Neural crest cell (in vitro differentiated cells): ENCODE measurements at regions not wholly inside any gene's neighbourhood (a gene's known extent, or its start where the extent isn't known, plus 50 kb on each side); places are given as distances from the start of the nearest gene placed in this dataset.

Source experiments
- DNase-seq: peaks from one replicate; pipeline ENCODE4 v3.0.0; 2021; ENCODE audit warnings: low read depth, mixed read lengths, low spot score
- H3K27ac Mint-ChIP-seq: one replicate; pipeline ENCODE4 v1.8.0; 2021; ENCODE audit warnings: mild to moderate bottlenecking, mixed read lengths; ENCODE audit not compliant: unreplicated experiment
- H3K27me3 Mint-ChIP-seq: 2 replicates; pipeline ENCODE4 v1.8.0; 2021; ENCODE audit warnings: low read depth, mild to moderate bottlenecking, mixed read lengths
- H3K36me3 Mint-ChIP-seq: 2 replicates; pipeline ENCODE4 v1.8.0; 2021; ENCODE audit warnings: low read depth, mild to moderate bottlenecking, mixed read lengths
- H3K4me1 Mint-ChIP-seq: 2 replicates; pipeline ENCODE4 v1.8.0; 2021; ENCODE audit warnings: mixed read lengths
- H3K4me3 Mint-ChIP-seq: one replicate; pipeline ENCODE4 v1.8.0; 2021; ENCODE audit warnings: mild to moderate bottlenecking, mixed read lengths
- H3K9me3 Mint-ChIP-seq: 2 replicates; pipeline ENCODE4 v1.8.0; 2021; ENCODE audit warnings: mixed read lengths
- TF ChIP-seq, protein P1 (sequence below): fragments of 200-600 bp; sonication (generic); conservative IDR thresholded peaks from 2 replicates; pipeline ENCODE4 v1.5.0; 2021; ENCODE audit warnings: antibody characterized with exemption, mild to moderate bottlenecking

DNA sequence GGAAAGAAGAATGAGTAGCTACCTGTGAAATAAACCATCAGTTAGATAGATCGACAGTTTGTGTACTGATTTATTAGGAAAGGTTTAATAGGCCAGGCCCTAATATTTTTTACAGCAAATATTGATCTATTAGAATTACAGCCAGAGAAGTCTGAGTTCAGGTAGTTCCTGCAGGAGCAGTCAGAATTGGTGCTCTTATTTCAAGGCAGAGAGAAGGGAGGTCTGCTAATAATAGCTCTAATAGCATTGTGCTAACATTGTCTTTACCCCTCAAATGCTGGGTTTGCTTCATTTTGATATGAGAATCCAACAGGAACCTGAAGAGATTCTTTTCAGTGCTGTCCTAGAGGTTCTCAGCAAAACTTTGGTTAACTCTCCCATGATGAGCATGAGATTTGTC, 343.8 kb upstream of the NAV3 start:
- no peak for DNase-seq
- TF ChIP-seq, protein P1, sequence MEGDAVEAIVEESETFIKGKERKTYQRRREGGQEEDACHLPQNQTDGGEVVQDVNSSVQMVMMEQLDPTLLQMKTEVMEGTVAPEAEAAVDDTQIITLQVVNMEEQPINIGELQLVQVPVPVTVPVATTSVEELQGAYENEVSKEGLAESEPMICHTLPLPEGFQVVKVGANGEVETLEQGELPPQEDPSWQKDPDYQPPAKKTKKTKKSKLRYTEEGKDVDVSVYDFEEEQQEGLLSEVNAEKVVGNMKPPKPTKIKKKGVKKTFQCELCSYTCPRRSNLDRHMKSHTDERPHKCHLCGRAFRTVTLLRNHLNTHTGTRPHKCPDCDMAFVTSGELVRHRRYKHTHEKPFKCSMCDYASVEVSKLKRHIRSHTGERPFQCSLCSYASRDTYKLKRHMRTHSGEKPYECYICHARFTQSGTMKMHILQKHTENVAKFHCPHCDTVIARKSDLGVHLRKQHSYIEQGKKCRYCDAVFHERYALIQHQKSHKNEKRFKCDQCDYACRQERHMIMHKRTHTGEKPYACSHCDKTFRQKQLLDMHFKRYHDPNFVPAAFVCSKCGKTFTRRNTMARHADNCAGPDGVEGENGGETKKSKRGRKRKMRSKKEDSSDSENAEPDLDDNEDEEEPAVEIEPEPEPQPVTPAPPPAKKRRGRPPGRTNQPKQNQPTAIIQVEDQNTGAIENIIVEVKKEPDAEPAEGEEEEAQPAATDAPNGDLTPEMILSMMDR = no peak
- Mint-ChIP-seq H3K27me3 (no peaks in the 10 kb centered on the region), H3K27ac (no peak overlapping the region), H3K4me3 (no peak overlapping the region), H3K9me3 (no peaks in the 10 kb centered on the region), H3K36me3 (no peaks in the 10 kb centered on the region), H3K4me1 (peaks cover 22% of the 10 kb centered on the region)

DNA sequence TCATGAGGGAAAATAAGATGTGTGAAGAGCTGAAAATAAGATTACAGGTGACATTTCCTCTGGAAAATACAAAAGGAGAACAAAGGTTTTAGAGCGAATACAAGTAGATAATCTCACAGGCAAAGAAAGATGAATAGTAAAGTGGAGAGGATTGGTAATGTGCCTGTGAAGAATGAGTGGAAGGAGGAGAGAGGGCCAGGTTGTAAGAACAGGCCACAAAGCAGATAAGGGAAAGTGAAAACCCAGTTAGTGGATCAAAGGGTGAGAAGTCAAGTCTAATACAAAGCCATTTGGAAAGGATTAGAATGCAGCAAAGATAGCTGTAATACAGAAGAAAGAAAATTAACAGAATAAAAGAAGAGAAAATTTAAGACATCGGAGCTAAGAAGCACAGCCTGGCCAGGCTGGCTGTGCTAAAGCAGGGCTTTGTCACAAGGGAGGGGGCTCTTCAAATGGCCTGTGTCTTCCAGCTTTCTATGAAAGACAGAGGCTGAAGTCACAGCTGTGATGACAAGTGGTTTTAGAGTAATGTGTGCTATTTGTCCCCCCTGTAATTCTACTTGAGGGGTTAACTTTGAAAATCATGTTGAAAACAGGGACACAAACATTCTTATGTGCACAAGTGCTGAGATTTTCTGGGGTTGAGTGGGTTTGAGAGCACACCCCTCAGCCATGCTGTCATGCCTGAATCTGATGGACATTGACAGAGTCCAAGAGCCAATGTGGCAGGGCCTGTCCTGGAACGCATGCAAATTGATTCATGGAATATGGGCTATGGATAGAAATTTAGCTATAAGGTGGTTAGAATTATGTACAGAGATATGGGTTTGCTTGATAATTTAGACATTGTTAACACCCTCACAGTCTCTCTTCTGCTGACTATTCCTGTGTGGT, 344.5 kb upstream of the NAV3 start:
- no peak overlapping the region for H3K4me3 Mint-ChIP-seq

DNA sequence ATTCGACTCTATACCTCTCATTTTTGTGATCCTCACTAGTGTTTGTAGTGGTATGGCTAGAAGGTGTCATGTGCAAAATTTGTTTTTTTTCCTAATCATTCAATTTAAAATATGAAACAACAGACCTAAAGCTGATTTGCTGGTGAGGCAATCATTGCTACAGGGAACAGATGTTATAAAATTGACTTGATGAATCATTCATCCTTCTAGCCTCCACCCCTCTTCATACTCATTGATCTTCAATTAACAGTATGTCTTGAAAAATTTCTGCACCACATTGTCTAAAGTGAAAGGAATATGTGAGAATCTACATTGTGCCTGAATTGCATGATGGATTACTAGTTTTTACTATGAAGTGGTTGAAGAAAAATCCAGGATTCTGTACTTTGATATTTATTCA, 349.0 kb upstream of the NAV3 start:
- Mint-ChIP-seq H3K4me3 (no peak overlapping the region), H3K4me1 (peaks cover 15% of the 10 kb centered on the region), H3K9me3 (peaks cover 4% of the 10 kb centered on the region), H3K36me3 (no peaks in the 10 kb centered on the region), H3K27me3 (no peaks in the 10 kb centered on the region), H3K27ac (no peak overlapping the region)
- no peak for DNase-seq
- TF ChIP-seq, protein P1 = no peak

More for the DNA sequence above, 344.5 kb upstream of the NAV3 start:
- Mint-ChIP-seq H3K9me3 (peaks cover 2% of the 10 kb centered on the region), H3K36me3 (no peaks in the 10 kb centered on the region), H3K4me1 (peaks cover 22% of the 10 kb centered on the region), H3K27me3 (no peaks in the 10 kb centered on the region), H3K27ac (no peak overlapping the region)
- TF ChIP-seq, protein P1 = no peak
- no peak for DNase-seq

DNA sequence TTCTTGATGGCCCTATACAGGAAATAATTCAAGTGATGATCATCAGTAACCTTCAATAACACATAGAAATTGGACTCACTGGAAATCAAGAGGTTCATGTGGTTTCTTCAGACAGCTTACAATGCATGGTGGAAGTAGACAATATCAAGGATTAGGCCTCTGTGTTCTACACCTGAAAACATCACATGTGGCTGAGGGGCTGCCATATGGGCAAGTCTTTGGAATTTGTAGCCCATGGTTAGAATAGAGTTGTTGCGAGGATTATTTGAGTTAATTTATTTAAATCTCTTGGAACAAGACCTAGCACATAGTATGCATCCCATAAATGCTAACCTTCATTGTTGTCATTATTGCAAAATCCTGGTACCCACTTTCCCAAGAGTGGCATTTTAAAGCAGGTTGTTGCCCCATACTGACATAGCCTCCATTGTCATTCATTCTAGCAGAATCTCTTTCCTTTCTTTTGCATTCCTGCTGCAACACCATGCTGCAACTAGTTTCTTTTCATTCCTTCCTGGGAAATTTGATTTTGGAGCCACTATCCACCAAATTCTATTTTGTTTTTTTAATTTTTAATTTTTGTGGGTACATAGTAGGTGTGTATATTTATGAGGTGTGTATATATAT, 352.7 kb upstream of the NAV3 start:
- Mint-ChIP-seq H3K9me3 (peaks cover 4% of the 10 kb centered on the region), H3K27me3 (no peaks in the 10 kb centered on the region), H3K4me3 (no peak overlapping the region), H3K4me1 (peaks cover 3% of the 10 kb centered on the region), H3K36me3 (no peaks in the 10 kb centered on the region), H3K27ac (no peak overlapping the region)
- DNase-seq = no peak
- TF ChIP-seq, protein P1 = no peak

DNA sequence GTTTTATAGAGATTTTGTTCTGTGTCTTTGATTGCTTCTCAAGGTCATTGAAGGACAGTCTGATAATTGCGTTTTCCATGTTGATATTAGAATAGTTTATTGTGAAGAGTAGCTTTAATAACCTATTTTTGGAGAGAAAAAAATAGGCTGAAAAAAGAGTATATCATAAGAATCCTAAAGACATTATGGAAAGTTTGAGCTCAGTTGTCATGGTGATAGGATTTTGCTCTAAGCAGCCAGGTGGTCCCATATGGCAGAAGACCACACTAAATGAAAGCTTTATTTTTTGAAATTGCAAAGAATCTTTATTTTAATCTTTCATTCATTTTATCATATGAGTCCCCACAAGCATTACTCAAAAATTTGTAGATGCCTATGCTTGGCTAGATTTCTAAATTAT, 358.9 kb upstream of the NAV3 start:
- H3K27ac Mint-ChIP-seq = no peak overlapping the region
- no peak for DNase-seq
- H3K4me3 Mint-ChIP-seq = no peak overlapping the region
- H3K9me3 Mint-ChIP-seq = no peaks in the 10 kb centered on the region
- no peaks in the 10 kb centered on the region for H3K36me3 Mint-ChIP-seq
- H3K27me3 Mint-ChIP-seq = no peaks in the 10 kb centered on the region
- TF ChIP-seq, protein P1 = no peak
- H3K4me1 Mint-ChIP-seq = peaks cover 6% of the 10 kb centered on the region
